ENCODE measurements at regions not wholly inside any gene's neighbourhood (a gene's known extent, or its start where the extent isn't known, plus 50 kb on each side); places are given as distances from the start of the nearest gene placed in this dataset.

- H3K4me3 ChIP-seq, result no peak overlapping the region
- H3K4me2 ChIP-seq (ENCODE audit: insufficient read depth, low read length), result no peak overlapping the region
- peak in 1 of 3 experiments; percentile 88 for TF ChIP-seq YY1 (IDR thresholded peaks at IDR 0.05; ENCODE audit: borderline replicate concordance in 1 of 3, control insufficient read depth in 1 of 3, extremely low read depth in 1 of 3, insufficient read depth in 3 of 3, insufficient read length in 1 of 3, insufficient replicate concordance in 2 of 3, low read depth in 1 of 3, low read length in 2 of 3)
- no peak for TF ChIP-seq ZNF766 (CRISPR knock-in tag; conservative IDR thresholded peaks at IDR 0.05)
- ATAC-seq (no peak), DNase-seq (ENCODE audit: extremely low read depth in 1 of 4, low spot score in 3 of 4) (no peak), FAIRE-seq (no peak)
- H3K27ac ChIP-seq (ENCODE audit: extremely low read depth, low read depth, low read length), result no peak overlapping the region
- in situ Hi-C loops (cut with MboI) (no loop called here), intact Hi-C loops (cut with micrococcal nuclease) (no loop called here)
- H2AFZ ChIP-seq (ENCODE audit: low read depth, low read length), result no peak overlapping the region
- H3K36me3 ChIP-seq (ENCODE audit: control insufficient read depth, insufficient read depth, low read length), result no peaks in the 10 kb centered on the region
- H3K79me2 ChIP-seq (ENCODE audit: control insufficient read depth, insufficient read depth, low read length), result no peaks in the 10 kb centered on the region
- CTCF ChIA-PET (ENCODE audit: low intra/inter-chr PET ratio), result no interaction called here
- no peaks in the 10 kb centered on the region for H3K9me1 ChIP-seq (ENCODE audit: control insufficient read depth, insufficient read depth, low read length)
- POLR2A ChIA-PET, result no interaction called here
- H3K9me3 ChIP-seq (replicated peaks; ENCODE audit: control insufficient read depth, insufficient read depth, low read depth, low read length), result no peaks in the 10 kb centered on the region
- no TSS peak for BruUV-seq (replicated peaks)
- H4K20me1 ChIP-seq (replicated peaks; ENCODE audit: control insufficient read depth, insufficient read depth, low read length), result no peaks in the 10 kb centered on the region
- no peaks in the 10 kb centered on the region; a peak in 1 of 5 replicates for H3K4me1 ChIP-seq (replicated peaks in 1 of 2; ENCODE audit: control insufficient read depth in 2 of 2, insufficient read depth in 2 of 2, low read length in 2 of 2)
- H3K27me3 ChIP-seq (ENCODE audit: control insufficient read depth in 2 of 2, insufficient read depth in 2 of 2, low read length in 2 of 2), result peaks cover 0 to 7% of the 10 kb centered on the region in 2 experiments; a peak in 2 of 5 replicates
- no peak overlapping the region for H3K9ac ChIP-seq (ENCODE audit: insufficient read depth in 1 of 2, low read depth in 2 of 2, low read length in 2 of 2)
- 0% methylated on average over 3 of the region's 3 CpGs for WGBS (ENCODE audit: insufficient coverage, low coverage, missing lambda C conversion rate)
Measured at GRCh38 chr6:19694697-19695096, 142.5 kb upstream of the ID4 start.

- H3K36me3 ChIP-seq (ENCODE audit: control insufficient read depth, insufficient read depth, low read length), result no peaks in the 10 kb centered on the region
- DNase-seq (ENCODE audit: extremely low read depth in 1 of 4, low spot score in 3 of 4) (no peak), ATAC-seq (no peak), FAIRE-seq (no peak)
- H3K4me3 ChIP-seq, result no peak overlapping the region
- TF ChIP-seq NFIX (CRISPR knock-in tag; IDR thresholded peaks at IDR 0.05; ENCODE audit: low read depth), result no peak
- TF ChIP-seq C11orf30 (IDR thresholded peaks at IDR 0.05; ENCODE audit: low read depth), result peak; percentile 72
- TF ChIP-seq NR1H2 (CRISPR knock-in tag; IDR thresholded peaks at IDR 0.05), result no peak
- TF ChIP-seq MAFG (tag; conservative IDR thresholded peaks at IDR 0.05), result peak; percentile 64; the same call in 1 of the 2 replicates
- peak; percentile 88 for TF ChIP-seq ZNF316 (IDR thresholded peaks at IDR 0.05)
- peak; percentile 80 for TF ChIP-seq MAFF (IDR thresholded peaks at IDR 0.05; ENCODE audit: low read length)
- TF ChIP-seq GATAD2B (IDR thresholded peaks at IDR 0.05; ENCODE audit: borderline replicate concordance), result no peak
- TF ChIP-seq MAFK (IDR thresholded peaks at IDR 0.05; ENCODE audit: low read length), result peak; percentile 82
- ChIA-PET CTCF (ENCODE audit: low intra/inter-chr PET ratio) (no interaction called here), POLR2A (no interaction called here)
- H3K9me1 ChIP-seq (ENCODE audit: control insufficient read depth, insufficient read depth, low read length), result no peaks in the 10 kb centered on the region
- intact Hi-C loops (cut with micrococcal nuclease) (no loop called here), in situ Hi-C loops (cut with MboI) (no loop called here)
- no peak overlapping the region for H3K27ac ChIP-seq (ENCODE audit: extremely low read depth, low read depth, low read length)
- H3K4me1 ChIP-seq (replicated peaks in 1 of 2; ENCODE audit: control insufficient read depth in 2 of 2, insufficient read depth in 2 of 2, low read length in 2 of 2), result no peaks in the 10 kb centered on the region
- H4K20me1 ChIP-seq (replicated peaks; ENCODE audit: control insufficient read depth, insufficient read depth, low read length), result no peaks in the 10 kb centered on the region
- no peaks in the 10 kb centered on the region for H3K9me3 ChIP-seq (replicated peaks; ENCODE audit: control insufficient read depth, insufficient read depth, low read depth, low read length)
- no peak overlapping the region for H3K4me2 ChIP-seq (ENCODE audit: insufficient read depth, low read length)
- no TSS peak for BruUV-seq (replicated peaks)
- H3K9ac ChIP-seq (ENCODE audit: insufficient read depth in 1 of 2, low read depth in 2 of 2, low read length in 2 of 2), result no peak overlapping the region
- H3K27me3 ChIP-seq (ENCODE audit: control insufficient read depth in 2 of 2, insufficient read depth in 2 of 2, low read length in 2 of 2), result no peaks in the 10 kb centered on the region
- H2AFZ ChIP-seq (ENCODE audit: low read depth, low read length), result no peak overlapping the region
- H3K79me2 ChIP-seq (ENCODE audit: control insufficient read depth, insufficient read depth, low read length), result no peaks in the 10 kb centered on the region
- WGBS (ENCODE audit: insufficient coverage, low coverage, missing lambda C conversion rate), result 5% methylated on average over 2 of the region's 3 CpGs
Measured at GRCh38 chr6:19697744-19698290, 139.4 kb upstream of the ID4 start.
